H1 (cell line): ENCODE measurements at regions not wholly inside any gene's neighbourhood (a gene's known extent, or its start where the extent isn't known, plus 50 kb on each side); places are given as distances from the start of the nearest gene placed in this dataset.
A peak's percentile ranks its signal among the peaks of the same experiment; 100 is the strongest.

ENCODE experiments used
- CTCF ChIA-PET: fragments of 300-600 bp; sonication (Branson Sonifier 250); formaldehyde crosslinking; loops from one replicate; lab custom pipeline; 2021; ENCODE audit not compliant: partially characterized antibody; lab: Charles Lee
- POLR2A ChIA-PET: fragments of 300-600 bp; sonication (Branson Sonifier 250); formaldehyde crosslinking; loops from one replicate; lab custom pipeline; 2021; ENCODE audit warnings: inconsistent platforms; ENCODE audit not compliant: partially characterized antibody; lab: Charles Lee
- DNase-seq, 2 experiments: peaks; one replicate each; pipeline versions ENCODE4 v3.0.0 to v3.0.0-alpha.2; 2010 to 2022; ENCODE audit warnings: low spot score in 2 of 2, low read depth in 1 of 2, mixed read lengths in 1 of 2
- FAIRE-seq: peaks from 2 replicates; lab custom pipeline; 2011; peaks lifted over from hg19 to GRCh38; lab: Jason Lieb, UNC
- H2AFZ ChIP-seq: 2 replicates; pipeline ENCODE4 v1.8.1; 2012; ENCODE audit warnings: low read length, inconsistent platforms
- H2AK5ac ChIP-seq: 2 replicates; pipeline ENCODE4 v1.6.1; 2013; ENCODE audit warnings: low read depth, low read length
- H2BK120ac ChIP-seq: replicated peaks from 2 replicates; pipeline ENCODE3; 2013; ENCODE audit warnings: low read depth, low read length, inconsistent platforms
- H2BK12ac ChIP-seq: 2 replicates; pipeline ENCODE4 v1.6.1; 2013; ENCODE audit warnings: low read depth, low read length
- H2BK15ac ChIP-seq: 2 replicates; pipeline ENCODE4 v1.6.1; 2013; ENCODE audit warnings: low read length
- H2BK20ac ChIP-seq: 2 replicates; pipeline ENCODE4 v1.6.1; 2013; ENCODE audit warnings: low read length
- H2BK5ac ChIP-seq: 2 replicates; pipeline ENCODE4 v1.6.1; 2013; ENCODE audit warnings: low read depth, low read length
- H3K14ac ChIP-seq: 2 replicates; pipeline ENCODE4 v1.6.1; 2013; ENCODE audit warnings: inconsistent platforms; ENCODE audit not compliant: insufficient read length
- H3K18ac ChIP-seq: 2 replicates; pipeline ENCODE4 v1.6.1; 2013; ENCODE audit warnings: low read length; ENCODE audit errors: extremely low read depth
- H3K23ac ChIP-seq: 2 replicates; pipeline ENCODE4 v1.6.1; 2013; ENCODE audit warnings: inconsistent platforms; ENCODE audit not compliant: insufficient read length
- H3K23me2 ChIP-seq: 2 replicates; pipeline ENCODE4 v1.6.1; 2013; ENCODE audit warnings: low read depth, low read length
- H3K27ac ChIP-seq: 2 replicates; pipeline ENCODE4 v1.6.1; 2011; ENCODE audit warnings: low read depth, low read length, inconsistent platforms
- H3K27me3 ChIP-seq, 4 experiments: replicated peaks in 1 of 4; 1 replicate in 1 of 4; 2 replicates in 3 of 4; pipeline versions ENCODE4 v1.6.1 to v1.8.1; 2011 to 2013; ENCODE audit warnings: low read length in 3 of 4, mild to moderate bottlenecking in 3 of 4, inconsistent platforms in 2 of 4, mixed read lengths in 2 of 4, moderate library complexity in 1 of 4; ENCODE audit not compliant: control insufficient read depth in 3 of 4, insufficient read depth in 3 of 4; ENCODE audit errors: extremely low read depth in 1 of 4
- H3K36me3 ChIP-seq, 4 experiments: 2 replicates each; pipeline versions ENCODE4 v1.6.1 to v1.8.1; 2011 to 2013; ENCODE audit warnings: mild to moderate bottlenecking in 4 of 4, low read length in 3 of 4, moderate library complexity in 2 of 4, control low read depth in 1 of 4, inconsistent platforms in 1 of 4; ENCODE audit not compliant: insufficient read depth in 4 of 4, control insufficient read depth in 2 of 4
- H3K4ac ChIP-seq: replicated peaks from 2 replicates; pipeline ENCODE3; 2013; ENCODE audit warnings: low read length, low read depth, mixed read lengths, inconsistent platforms; ENCODE audit not compliant: insufficient read length
- H3K4me1 ChIP-seq, 4 experiments: replicated peaks in 1 of 4; 1 replicate in 1 of 4; 2 replicates in 3 of 4; pipeline versions ENCODE4 v1.6.1 to v1.8.1; 2011 to 2013; ENCODE audit warnings: low read length in 3 of 4, inconsistent platforms in 2 of 4, mixed read lengths in 1 of 4; ENCODE audit not compliant: insufficient read depth in 4 of 4, control insufficient read depth in 3 of 4
- H3K4me2 ChIP-seq, 2 experiments: 2 replicates each; pipeline versions ENCODE4 v1.6.1 to v1.8.1; 2011 to 2013; ENCODE audit warnings: low read depth in 2 of 2, low read length in 2 of 2, control low read depth in 1 of 2, inconsistent platforms in 1 of 2, mild to moderate bottlenecking in 1 of 2; ENCODE audit not compliant: insufficient read depth in 1 of 2
- H3K4me3 ChIP-seq, 4 experiments: fragments of 200-600, 300-600 bp in 1 of 4; sonication (generic), shearing (Covaris generic), sonication (Bioruptor Twin) in 1 of 4; 2 replicates each; pipeline versions ENCODE4 v1.5.1 to v1.8.1; 2011 to 2016; ENCODE audit warnings: low read length in 4 of 4, low read depth in 3 of 4, control low read depth in 2 of 4, inconsistent platforms in 2 of 4, mild to moderate bottlenecking in 2 of 4, mixed read lengths in 1 of 4, moderate library complexity in 1 of 4; ENCODE audit not compliant: insufficient read depth in 2 of 4; ENCODE audit errors: extremely low read depth in 1 of 4
- H3K56ac ChIP-seq: replicated peaks from 2 replicates; pipeline ENCODE3; 2013; ENCODE audit warnings: low read depth, mild to moderate bottlenecking, mixed read lengths, low read length, inconsistent platforms; ENCODE audit not compliant: insufficient read length
- H3K79me1 ChIP-seq: 2 replicates; pipeline ENCODE4 v1.6.1; 2013; ENCODE audit warnings: low read depth, low read length, control low read depth
- H3K79me2 ChIP-seq, 2 experiments: 2 replicates each; pipeline versions ENCODE4 v1.6.1 to v1.8.1; 2012 to 2013; ENCODE audit warnings: low read length in 2 of 2, mild to moderate bottlenecking in 2 of 2, inconsistent platforms in 1 of 2; ENCODE audit not compliant: insufficient read depth in 2 of 2, control insufficient read depth in 1 of 2
- H3K9ac ChIP-seq, 4 experiments: replicated peaks in 1 of 4; 1 replicate in 1 of 4; 2 replicates in 3 of 4; pipeline versions ENCODE4 v1.6.1 to v1.8.1; 2011 to 2013; ENCODE audit warnings: low read depth in 3 of 4, low read length in 3 of 4, control low read depth in 2 of 4, mild to moderate bottlenecking in 2 of 4, moderate library complexity in 2 of 4, inconsistent platforms in 1 of 4; ENCODE audit errors: extremely low read depth in 1 of 4
- H3K9me3 ChIP-seq, 2 experiments: 2 replicates each; pipeline versions ENCODE4 v1.6.1 to v1.8.1; 2012 to 2013; ENCODE audit warnings: mild to moderate bottlenecking in 2 of 2, moderate library complexity in 2 of 2, control low read depth in 1 of 2, inconsistent platforms in 1 of 2, low read depth in 1 of 2, low read length in 1 of 2, mixed read lengths in 1 of 2; ENCODE audit not compliant: insufficient read depth in 2 of 2
- H4K20me1 ChIP-seq, 2 experiments: replicated peaks in 1 of 2; 2 replicates each; pipeline versions ENCODE3 to v1.8.1; 2011 to 2013; ENCODE audit warnings: inconsistent platforms in 2 of 2, low read length in 2 of 2, mild to moderate bottlenecking in 1 of 2; ENCODE audit not compliant: insufficient read depth in 2 of 2, control insufficient read depth in 1 of 2
- H4K5ac ChIP-seq: 2 replicates; pipeline ENCODE4 v1.6.1; 2013; ENCODE audit warnings: low read length, low read depth, mixed read lengths, inconsistent platforms; ENCODE audit not compliant: insufficient read length
- H4K8ac ChIP-seq: 2 replicates; pipeline ENCODE4 v1.8.0; 2013; ENCODE audit warnings: mild to moderate bottlenecking, moderate library complexity, low read length, inconsistent platforms; ENCODE audit not compliant: insufficient read depth; ENCODE audit errors: extremely low read depth
- H4K91ac ChIP-seq: replicated peaks from 2 replicates; pipeline ENCODE3; 2013; ENCODE audit warnings: low read length, mixed read lengths, inconsistent platforms; ENCODE audit not compliant: insufficient read length
- BCL11A ChIP-seq, 2 experiments: IDR thresholded peaks; one replicate each; pipeline ENCODE4 v1.6.1; 2011; ENCODE audit warnings: low read depth in 2 of 2, low read length in 2 of 2, mild to moderate bottlenecking in 2 of 2
- CEBPB ChIP-seq: IDR thresholded peaks from 2 replicates; pipeline ENCODE4 v1.6.1; 2012; ENCODE audit warnings: low read depth, low read length
- CHD2 ChIP-seq: IDR thresholded peaks from 2 replicates; pipeline ENCODE4 v1.6.1; 2012; ENCODE audit warnings: low read length, improper control_type of control experiment
- CTBP2 ChIP-seq: IDR thresholded peaks from 2 replicates; pipeline ENCODE4 v1.7.0; 2011; ENCODE audit warnings: borderline replicate concordance, mild to moderate bottlenecking, moderate library complexity, mixed read lengths, low read length; ENCODE audit not compliant: insufficient read depth, insufficient read length
- CTCF ChIP-seq, 3 experiments: IDR thresholded peaks; 1 replicate in 2 of 3; 2 replicates in 1 of 3; pipeline versions ENCODE4 v1.5.1 to v1.6.1; 2011; ENCODE audit warnings: low read length in 3 of 3, mild to moderate bottlenecking in 3 of 3, inconsistent platforms in 2 of 3, low read depth in 1 of 3, moderate library complexity in 1 of 3; ENCODE audit not compliant: insufficient read depth in 1 of 3; ENCODE audit errors: control extremely low read depth in 1 of 3
- EP300 ChIP-seq, 2 experiments: IDR thresholded peaks; 1 replicate in 1 of 2; 2 replicates in 1 of 2; pipeline ENCODE4 v1.6.1; 2011 to 2012; ENCODE audit warnings: low read depth in 2 of 2, low read length in 2 of 2, mild to moderate bottlenecking in 2 of 2, borderline replicate concordance in 1 of 2, inconsistent platforms in 1 of 2, moderate library complexity in 1 of 2
- EZH2 ChIP-seq: fragments of 200-600 bp; sonication (generic); IDR thresholded peaks from 2 replicates; pipeline ENCODE4 v1.7.1; 2012; ENCODE audit warnings: low read depth, mild to moderate bottlenecking, moderate library complexity, low read length, inconsistent platforms; ENCODE audit not compliant: severe bottlenecking
- GTF2F1 ChIP-seq: IDR thresholded peaks from 2 replicates; pipeline ENCODE4 v1.6.1; 2012; ENCODE audit warnings: low read depth, low read length, improper control_type of control experiment, borderline replicate concordance
- HDAC2 ChIP-seq, 2 experiments: fragments of 300-600 bp in 1 of 2; sonication (generic) in 1 of 2; IDR thresholded peaks; 2 replicates each; pipeline ENCODE4 v1.6.1; 2011 to 2012; ENCODE audit warnings: low read depth in 2 of 2, low read length in 2 of 2, mild to moderate bottlenecking in 2 of 2, moderate library complexity in 2 of 2, borderline replicate concordance in 1 of 2, inconsistent platforms in 1 of 2
- KDM4A ChIP-seq: IDR thresholded peaks from one replicate; pipeline ENCODE4 v1.7.1; 2012; ENCODE audit warnings: low read depth, mild to moderate bottlenecking, moderate library complexity, low read length, inconsistent platforms; ENCODE audit not compliant: severe bottlenecking
- RFX5 ChIP-seq: IDR thresholded peaks from 2 replicates; pipeline ENCODE4 v1.6.1; 2011; ENCODE audit warnings: low read depth, low read length, improper control_type of control experiment, borderline replicate concordance
- SP1 ChIP-seq: IDR thresholded peaks from 2 replicates; pipeline ENCODE4 v1.6.1; 2011; ENCODE audit warnings: low read depth, low read length

GRCh38 chr13:63139277-63139676 lies 1723.6 kb upstream of the PCDH20 start:
- Histone ChIP-seq H2BK120ac (no peak overlapping the region), H4K91ac (no peak overlapping the region), H4K20me1 (no peaks in the 10 kb centered on the region), H4K8ac (no peak overlapping the region), H2BK15ac (no peak overlapping the region), H2BK12ac (no peak overlapping the region), H3K4ac (no peak overlapping the region), H3K18ac (no peak overlapping the region), H3K79me1 (no peaks in the 10 kb centered on the region), H3K4me1 (no peaks in the 10 kb centered on the region), H3K23ac (no peak overlapping the region), H2AK5ac (no peak overlapping the region), H2AFZ (peak overlapping the region; percentile 81; the same call in 1 of the 2 replicates), H3K14ac (no peak overlapping the region), H3K27me3 (no peaks in the 10 kb centered on the region), H2BK5ac (no peak overlapping the region), H3K4me2 (no peak overlapping the region), H4K5ac (no peak overlapping the region), H3K9ac (no peak overlapping the region), H3K9me3 (no peaks in the 10 kb centered on the region), H3K56ac (no peak overlapping the region), H3K79me2 (no peaks in the 10 kb centered on the region), H3K36me3 (no peaks in the 10 kb centered on the region), H3K27ac (no peak overlapping the region), H3K4me3 (no peak overlapping the region), H2BK20ac (no peak overlapping the region), H3K23me2 (no peaks in the 10 kb centered on the region)
- FAIRE-seq (no peak), DNase-seq (no peak)
- CTCF ChIA-PET: interaction anchor here (0.6 kb wide), 1 partner anchor 109 kb away, joined by 3 read pairs; no protein-coding TSS in a partner anchor
- POLR2A ChIA-PET: no interaction called here
- TF ChIP-seq HDAC2 (IDR thresholded peaks at IDR 0.05; ENCODE audit: borderline replicate concordance in 1 of 2, low read depth in 2 of 2, low read length in 2 of 2): no peak
- no peak for TF ChIP-seq CTBP2
- no peak for TF ChIP-seq EP300 (IDR thresholded peaks at IDR 0.05; ENCODE audit: borderline replicate concordance in 1 of 2, low read depth in 2 of 2, low read length in 2 of 2)
- no peak for TF ChIP-seq EZH2
- no peak for TF ChIP-seq KDM4A
- no peak for TF ChIP-seq GTF2F1
- no peak for TF ChIP-seq RFX5
- no peak for TF ChIP-seq CHD2
- TF ChIP-seq BCL11A (IDR thresholded peaks at IDR 0.05; ENCODE audit: low read depth in 2 of 2, low read length in 2 of 2): no peak
- no peak for TF ChIP-seq CEBPB
- no peak for TF ChIP-seq SP1
- no peak for TF ChIP-seq CTCF (IDR thresholded peaks at IDR 0.05; ENCODE audit: control extremely low read depth in 1 of 3, insufficient read depth in 1 of 3, low read depth in 1 of 3, low read length in 3 of 3)
